Endothelial cell of umbilical vein (primary cell): ENCODE measurements at regions not wholly inside any gene's neighbourhood (a gene's known extent, or its start where the extent isn't known, plus 50 kb on each side); places are given as distances from the start of the nearest gene placed in this dataset.
A peak's percentile ranks its signal among the peaks of the same experiment; 100 is the strongest.
"Not testable (repeated sequence)": the region's sequence is repeated elsewhere in the genome, so short reads cannot be mapped to it uniquely, and the experiment has no call there.

Experiments used
- BruUV-seq: library from RNA; stranded (reverse); fragments of 400-500 nt; replicated peaks from 2 replicates; lab custom pipeline; 2021; lab: Mats Ljungman, UMichigan
- CTCF ChIA-PET: fragments of 300-600, 350-600 bp; sonication (Branson Sonifier 250); formaldehyde crosslinking; loops from one replicate; lab custom pipeline; 2021; ENCODE audit warnings: antibody characterized with exemption, inconsistent platforms; lab: Charles Lee
- POLR2A ChIA-PET: fragments of 300-600, 350-600 bp; sonication (Branson Sonifier 250); formaldehyde crosslinking; loops from one replicate; lab custom pipeline; 2021; ENCODE audit warnings: antibody characterized with exemption, inconsistent platforms; lab: Charles Lee
- DNase-seq: peaks from one replicate; pipeline ENCODE4 v3.0.0-alpha.2; 2011; ENCODE audit warnings: low read depth, low spot score
- FAIRE-seq: peaks from 2 replicates; lab custom pipeline; 2011; peaks lifted over from hg19 to GRCh38; lab: Jason Lieb, UNC
- H2AFZ ChIP-seq: 2 replicates; pipeline ENCODE4 v1.6.0; 2012; ENCODE audit warnings: low read depth, low read length, control low read depth, inconsistent platforms
- H3K27ac ChIP-seq: 2 replicates; pipeline ENCODE4 v1.5.1; 2011; ENCODE audit warnings: low read depth, mild to moderate bottlenecking, control low read depth, low read length, moderate library complexity; ENCODE audit not compliant: insufficient read depth
- H3K27me3 ChIP-seq, 2 experiments: 2 replicates each; pipeline versions ENCODE4 v1.6.0 to v1.6.1; 2011; ENCODE audit warnings: low read length in 2 of 2, mixed read lengths in 1 of 2; ENCODE audit not compliant: control insufficient read depth in 2 of 2, insufficient read depth in 2 of 2
- H3K36me3 ChIP-seq, 2 experiments: 2 replicates in 1 of 2; 3 replicates in 1 of 2; pipeline ENCODE4 v1.5.1; 2011; ENCODE audit warnings: low read length in 2 of 2, mild to moderate bottlenecking in 1 of 2, moderate library complexity in 1 of 2; ENCODE audit not compliant: control insufficient read depth in 2 of 2, insufficient read depth in 2 of 2; ENCODE audit errors: extremely low read depth in 1 of 2
- H3K4me1 ChIP-seq: 3 replicates; pipeline ENCODE4 v1.5.1; 2011; ENCODE audit warnings: mild to moderate bottlenecking, low read length; ENCODE audit not compliant: control insufficient read depth, insufficient read depth; ENCODE audit errors: extremely low read depth
- H3K4me2 ChIP-seq: 2 replicates; pipeline ENCODE4 v1.6.1; 2011; ENCODE audit warnings: low read length, control low read depth, mixed read lengths; ENCODE audit not compliant: insufficient read depth
- H3K4me3 ChIP-seq, 3 experiments: fragments of 200-600 bp in 1 of 3; sonication (generic), shearing (Covaris generic) in 1 of 3; replicated peaks in 1 of 3; 2 replicates each; pipeline ENCODE4 v1.5.1; 2011 to 2016; ENCODE audit warnings: control low read depth in 3 of 3, low read length in 3 of 3, mild to moderate bottlenecking in 2 of 3, inconsistent platforms in 1 of 3, low read depth in 1 of 3, moderate library complexity in 1 of 3; ENCODE audit not compliant: insufficient read depth in 1 of 3
- H3K79me2 ChIP-seq: 2 replicates; pipeline ENCODE4 v1.6.0; 2012; ENCODE audit warnings: low read length, inconsistent platforms; ENCODE audit not compliant: control insufficient read depth, insufficient read depth
- H3K9ac ChIP-seq: replicated peaks from 2 replicates; pipeline ENCODE3; 2011; ENCODE audit warnings: low read length, control low read depth; ENCODE audit not compliant: insufficient read depth; ENCODE audit errors: extremely low read depth
- H3K9me1 ChIP-seq: replicated peaks from 3 replicates; pipeline ENCODE4 v1.6.0; 2011; ENCODE audit warnings: mild to moderate bottlenecking, low read length; ENCODE audit not compliant: control insufficient read depth, insufficient read depth; ENCODE audit errors: extremely low read depth
- H3K9me3 ChIP-seq: replicated peaks from 2 replicates; pipeline ENCODE4 v1.5.1; 2012; ENCODE audit warnings: low read length, inconsistent platforms; ENCODE audit not compliant: control insufficient read depth, insufficient read depth
- H4K20me1 ChIP-seq: replicated peaks from 2 replicates; pipeline ENCODE3; 2011; ENCODE audit warnings: mild to moderate bottlenecking, low read length; ENCODE audit not compliant: control insufficient read depth, insufficient read depth; ENCODE audit errors: extremely low read depth
- dilution Hi-C: fragments of 300-500 bp; cut with MboI; formaldehyde crosslinking; loops from one replicate; pipeline ENCODE4 v1.15.0; 2019; ENCODE audit warnings: low sequenced_read_pairs; ENCODE audit not compliant: extremely low pct_ligation_motif_present
- intact Hi-C: fragments of 100-400 bp; cut with micrococcal nuclease; formaldehyde crosslinking; loops from one replicate; pipeline ENCODE4 v1.10.0; 2022

- H3K9me3 ChIP-seq, BruUV-seq, H3K9ac ChIP-seq, H4K20me1 ChIP-seq, dilution Hi-C loops, H2AFZ ChIP-seq, H3K79me2 ChIP-seq, H3K4me2 ChIP-seq, CTCF ChIA-PET, H3K4me3 ChIP-seq, H3K9me1 ChIP-seq, intact Hi-C loops, H3K27me3 ChIP-seq, POLR2A ChIA-PET, DNase-seq, H3K36me3 ChIP-seq, H3K4me1 ChIP-seq, H3K27ac ChIP-seq: not testable (repeated sequence)
- peak; percentile 66 for FAIRE-seq
These were observed 53.1 kb downstream of the HSFY1 start for GRCh38 chrY:18599606-18600005.

- H3K36me3 ChIP-seq, H3K27ac ChIP-seq, H3K4me3 ChIP-seq, H2AFZ ChIP-seq, FAIRE-seq, H3K79me2 ChIP-seq, H4K20me1 ChIP-seq, dilution Hi-C loops, H3K9me3 ChIP-seq, H3K27me3 ChIP-seq, H3K9ac ChIP-seq, intact Hi-C loops, H3K9me1 ChIP-seq, CTCF ChIA-PET, BruUV-seq, H3K4me2 ChIP-seq, POLR2A ChIA-PET, H3K4me1 ChIP-seq, DNase-seq: not testable (repeated sequence)
These were observed 54.8 kb downstream of the HSFY1 start for GRCh38 chrY:18601287-18601686.

- H3K4me3 ChIP-seq, H3K36me3 ChIP-seq, H3K27me3 ChIP-seq, FAIRE-seq, H3K4me2 ChIP-seq, H3K27ac ChIP-seq, H3K9me3 ChIP-seq, intact Hi-C loops, H3K4me1 ChIP-seq, H4K20me1 ChIP-seq, H2AFZ ChIP-seq, DNase-seq, POLR2A ChIA-PET, H3K9me1 ChIP-seq, H3K79me2 ChIP-seq, dilution Hi-C loops, BruUV-seq, H3K9ac ChIP-seq, CTCF ChIA-PET: not testable (repeated sequence)
These were observed 59.7 kb downstream of the HSFY1 start for GRCh38 chrY:18606251-18606650.

- H3K36me3 ChIP-seq, POLR2A ChIA-PET, H3K9me3 ChIP-seq, H2AFZ ChIP-seq, H4K20me1 ChIP-seq, BruUV-seq, H3K9me1 ChIP-seq, FAIRE-seq, CTCF ChIA-PET, dilution Hi-C loops, H3K4me1 ChIP-seq, H3K79me2 ChIP-seq, H3K4me2 ChIP-seq, DNase-seq, intact Hi-C loops, H3K9ac ChIP-seq, H3K27me3 ChIP-seq, H3K27ac ChIP-seq, H3K4me3 ChIP-seq: not testable (repeated sequence)
These were observed 61.7 kb downstream of the HSFY1 start for GRCh38 chrY:18608205-18608604.
